ENCODE measurements at regions not wholly inside any gene's neighbourhood (a gene's known extent, or its start where the extent isn't known, plus 50 kb on each side); places are given as distances from the start of the nearest gene placed in this dataset.

GRCh38 chr1:25034736-25035522 is 104.9 kb upstream of the RUNX3 start:
- no peak for DNase-seq

- DNase-seq, result no peak
Measured at GRCh38 chr1:25033828-25034705, 104.0 kb upstream of the RUNX3 start.

DNA sequence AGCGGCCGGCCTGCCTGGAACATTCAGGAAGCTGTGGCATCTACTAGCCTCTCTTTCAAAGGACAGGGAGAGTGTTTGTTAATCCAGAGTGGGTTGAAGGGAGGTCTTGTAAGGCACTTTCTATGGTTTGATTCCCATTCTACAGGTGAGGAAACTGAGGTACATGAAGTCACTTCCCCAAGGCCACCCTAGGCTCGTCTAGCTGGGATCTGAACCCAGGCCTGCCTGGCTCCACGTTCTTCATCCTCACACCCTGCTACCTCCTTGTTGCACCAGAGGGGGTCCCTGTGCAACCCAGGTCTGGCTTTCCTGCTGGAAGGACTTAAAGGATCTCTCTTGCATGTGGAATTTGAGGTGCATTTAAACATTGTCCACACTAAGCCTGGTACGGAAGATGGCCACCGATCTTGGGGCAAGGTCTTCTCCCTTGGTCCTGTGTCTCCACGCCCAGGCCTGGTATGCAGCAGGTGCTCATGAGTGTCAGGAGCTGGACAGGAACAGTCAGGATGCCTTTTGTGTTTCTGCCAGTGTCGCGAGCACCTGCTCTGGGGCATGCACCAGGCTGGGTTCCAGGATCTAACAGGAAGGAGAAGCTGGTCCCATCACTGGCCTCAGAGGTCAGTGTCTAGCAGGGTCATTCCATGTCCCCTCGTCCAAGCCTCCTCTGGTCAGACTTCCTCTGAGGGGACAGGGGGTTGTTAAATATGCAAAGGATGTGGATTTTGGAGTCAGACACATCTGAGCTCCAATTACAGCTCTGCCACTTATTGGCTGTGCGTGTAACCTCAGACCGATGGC is 103.2 kb upstream of the RUNX3 start:
- DNase-seq, result no peak

DNA sequence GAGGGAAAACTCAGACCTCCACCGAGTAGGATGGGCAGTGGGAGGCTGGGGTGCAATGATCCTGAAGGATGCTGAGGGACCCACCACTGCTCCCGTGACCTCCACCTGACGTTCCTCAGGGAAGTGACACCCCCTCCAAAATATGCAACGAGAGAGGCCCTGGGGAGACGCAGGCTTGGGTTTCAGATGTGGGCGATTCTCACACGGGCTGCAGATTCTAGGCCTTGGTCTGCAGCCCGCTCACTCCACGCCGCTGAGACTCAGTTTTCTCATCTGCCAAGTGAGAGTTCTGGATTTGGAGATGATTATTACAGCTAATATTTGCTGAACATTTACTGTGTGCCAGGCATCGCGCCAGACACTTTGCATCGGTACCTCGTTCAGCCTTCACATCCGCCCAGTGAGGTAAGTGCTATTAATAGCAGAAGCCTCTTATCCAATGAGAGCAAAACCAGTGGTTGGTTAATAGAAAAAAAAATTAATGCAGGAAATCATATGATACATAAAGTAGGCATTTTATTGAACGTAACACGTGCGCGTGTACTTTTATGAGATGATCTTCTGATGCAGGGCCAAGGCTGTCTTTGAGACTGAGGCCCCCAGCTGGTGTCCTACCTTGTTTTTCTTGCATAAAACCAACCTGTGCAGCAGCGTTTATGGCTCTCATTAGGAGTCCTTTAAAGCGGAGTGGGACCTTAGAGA is 102.0 kb upstream of the RUNX3 start:
- no peak for DNase-seq

DNA sequence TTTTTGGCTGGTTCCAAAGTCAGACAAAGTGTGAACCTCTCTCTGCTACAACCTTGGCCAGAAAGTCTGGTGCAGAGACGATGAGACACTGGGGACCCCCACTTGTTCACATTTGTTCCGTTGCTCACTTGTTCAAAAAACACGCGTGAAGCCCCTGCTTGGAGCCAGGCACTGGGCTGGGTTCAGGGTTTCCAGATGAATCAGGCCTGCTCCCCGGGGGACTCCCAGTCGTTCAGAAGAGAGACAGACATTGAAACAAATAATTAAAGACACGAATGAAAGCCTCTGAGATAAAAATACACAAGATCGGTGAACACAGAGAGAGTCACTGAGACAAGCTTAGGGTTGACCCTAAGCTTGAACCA is 101.5 kb upstream of the RUNX3 start:
- no peak for DNase-seq

DNA sequence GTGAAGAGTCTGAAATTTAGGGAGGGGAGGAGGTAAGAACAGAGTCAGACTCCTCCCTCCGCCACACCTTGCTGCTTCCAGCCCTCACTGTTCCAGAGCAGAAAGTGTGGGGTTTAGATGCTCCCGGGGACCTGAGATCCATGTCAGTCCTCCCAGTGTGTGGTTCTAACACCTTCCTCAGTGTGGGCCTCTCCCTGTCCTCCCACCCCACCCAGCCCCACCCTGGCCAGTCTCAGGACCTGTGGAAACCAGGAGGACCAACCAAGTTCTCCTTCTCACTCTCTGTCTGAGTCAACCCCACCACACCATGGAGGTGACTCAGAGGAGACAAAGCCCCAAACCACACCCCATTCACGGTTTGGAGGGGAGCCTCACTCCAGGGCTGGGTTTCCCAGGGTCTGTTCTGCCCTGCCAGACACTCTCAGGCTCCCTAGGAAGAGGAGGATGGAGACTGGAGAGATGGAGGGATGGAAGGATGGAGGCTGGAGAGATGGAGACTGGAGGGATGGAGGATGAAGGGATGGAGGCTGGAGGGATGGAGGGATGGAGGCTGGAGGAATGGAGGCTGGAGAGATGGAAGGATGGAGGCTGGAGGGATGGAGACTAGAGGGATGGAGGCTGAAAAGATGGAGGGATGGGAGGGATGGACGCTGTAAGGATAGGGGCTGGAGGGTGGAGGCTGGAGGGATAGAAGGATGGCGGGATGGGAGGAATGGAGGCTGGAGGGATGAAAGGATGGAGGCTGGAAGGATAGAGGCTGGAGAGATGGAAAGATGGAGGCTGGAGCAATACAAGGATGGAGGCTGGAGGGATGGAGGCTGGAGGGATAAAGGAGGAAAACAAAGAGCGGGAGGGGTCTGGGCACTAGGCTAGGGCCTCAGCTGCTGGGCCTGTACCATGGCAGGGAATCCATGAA is 100.9 kb upstream of the RUNX3 start:
- DNase-seq, result no peak

GRCh38 chr1:25030012-25030411 is 99.9 kb upstream of the RUNX3 start:
- DNase-seq, result no peak

DNA sequence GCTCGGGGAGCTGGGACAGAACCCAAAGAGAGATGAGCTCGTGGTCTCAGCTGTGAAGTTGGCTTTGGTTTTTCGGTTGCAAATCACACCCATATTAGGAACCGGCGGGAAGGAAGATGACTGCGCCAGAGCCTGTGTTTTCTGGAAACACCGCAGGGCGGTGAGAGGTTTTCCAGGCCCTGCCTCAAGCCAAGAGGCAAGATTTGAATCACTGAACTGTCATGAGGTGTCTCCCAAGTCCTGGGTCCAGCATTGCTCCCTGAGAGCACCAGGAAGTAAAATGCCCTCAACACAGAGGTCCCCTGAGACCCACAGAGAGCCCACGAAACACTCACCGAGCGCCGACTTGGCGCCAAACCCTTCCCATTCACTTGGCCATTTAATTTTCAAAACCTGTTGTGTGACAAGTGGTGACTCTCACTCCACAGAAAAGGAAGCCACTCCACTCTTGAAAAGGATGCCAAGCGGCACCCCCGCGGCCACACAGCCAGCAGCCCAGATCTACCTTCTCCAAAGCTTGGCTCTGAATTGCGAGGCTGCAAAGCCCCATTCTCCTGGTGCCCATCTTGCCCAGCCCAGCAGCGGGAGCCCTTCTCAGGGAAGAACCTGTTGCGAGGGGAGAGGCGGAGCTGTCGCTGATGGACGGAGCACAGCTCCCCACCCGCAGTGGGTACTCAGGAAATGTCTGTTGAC is 99.0 kb upstream of the RUNX3 start:
- DNase-seq, result no peak

GRCh38 chr1:25028587-25028906 is 98.5 kb upstream of the RUNX3 start:
- DNase-seq, result no peak

GRCh38 chr1:25027822-25028586 is 97.9 kb upstream of the RUNX3 start:
- no peak for DNase-seq

- no peak for DNase-seq
Measured at GRCh38 chr1:25026730-25027450, 96.8 kb upstream of the RUNX3 start.

GRCh38 chr1:25026304-25026703 is 96.2 kb upstream of the RUNX3 start:
- no peak for DNase-seq

DNA sequence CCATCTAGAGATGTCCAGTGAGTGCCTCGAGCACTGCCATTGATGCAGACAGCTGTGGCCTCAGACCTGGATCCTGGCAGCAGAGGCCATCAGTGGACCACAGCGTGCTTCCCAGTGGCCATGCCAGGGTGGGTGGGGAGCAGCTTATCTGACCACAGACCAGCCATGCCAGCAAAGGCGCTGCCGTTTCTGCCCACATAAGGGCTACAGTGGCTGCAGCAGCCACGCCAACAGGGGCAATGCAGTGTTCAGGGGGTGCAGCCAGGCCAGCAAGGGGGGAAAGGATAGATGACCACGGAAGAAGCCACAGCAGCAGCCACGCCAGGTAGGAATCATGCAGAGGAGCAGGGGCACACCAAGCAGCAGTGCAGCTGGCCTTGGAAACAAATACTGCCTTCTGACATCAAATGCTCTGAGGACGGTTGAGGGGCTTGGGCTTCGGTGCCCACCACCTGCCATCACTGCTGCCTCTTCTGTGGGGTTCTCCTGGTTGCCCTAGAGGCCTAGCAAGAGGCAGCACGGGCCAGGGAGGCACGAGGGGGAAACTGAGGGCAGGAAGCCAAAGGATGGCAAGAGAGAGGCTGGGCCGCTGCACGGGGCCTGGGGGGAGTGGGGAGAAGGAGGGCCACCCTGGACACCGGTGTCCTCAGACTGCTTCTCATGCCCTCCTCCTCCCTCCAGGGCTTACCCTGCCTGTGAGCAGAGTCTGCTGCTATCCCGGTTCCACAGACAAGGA is 94.7 kb upstream of the RUNX3 start:
- no peak for DNase-seq

GRCh38 chr1:25023826-25024225 is 93.8 kb upstream of the RUNX3 start:
- no peak for DNase-seq

GRCh38 chr1:25023190-25023578 is 93.1 kb upstream of the RUNX3 start:
- DNase-seq, result no peak

DNA sequence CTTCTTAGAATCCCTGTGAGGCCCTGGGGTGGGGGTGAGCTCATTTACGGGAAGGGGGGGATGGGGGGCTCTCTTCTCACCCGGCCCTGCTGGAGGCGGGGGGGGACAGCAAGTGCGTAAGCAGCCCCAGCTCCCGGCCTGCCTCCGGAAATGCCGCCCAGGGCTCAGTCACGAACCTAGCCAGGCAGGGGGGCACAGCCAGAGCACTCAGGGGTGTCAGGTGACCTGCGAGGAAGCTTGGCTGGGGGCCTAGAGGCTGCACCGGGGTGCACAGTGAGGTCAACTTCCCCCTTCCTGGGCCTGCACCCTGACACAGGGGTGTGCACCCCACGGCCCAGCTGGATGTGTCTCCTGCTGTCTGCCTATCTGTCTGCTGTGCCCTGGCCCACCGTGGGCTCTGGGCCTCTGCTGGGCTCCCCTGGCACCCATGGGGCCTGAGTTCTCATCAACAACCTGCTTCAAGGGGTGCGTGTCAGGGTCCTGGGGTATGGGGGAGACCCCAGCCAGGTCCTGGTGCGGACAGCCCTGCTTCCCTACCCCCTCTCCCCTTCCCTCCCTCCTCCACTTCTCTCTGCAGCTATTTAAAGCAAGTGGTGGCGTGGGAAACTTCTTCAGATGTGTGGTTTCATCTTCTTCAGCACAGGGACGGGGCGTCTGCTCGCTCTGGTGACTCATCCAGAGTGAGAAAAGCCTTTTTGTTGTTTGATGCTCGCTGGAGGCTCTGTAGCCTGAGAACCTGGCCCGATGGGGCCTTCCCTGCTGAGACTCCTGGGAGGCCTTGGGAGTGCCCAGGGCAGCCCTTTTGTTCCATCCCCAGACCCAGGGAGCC is 92.5 kb upstream of the RUNX3 start:
- DNase-seq, result peak; percentile 93

DNA sequence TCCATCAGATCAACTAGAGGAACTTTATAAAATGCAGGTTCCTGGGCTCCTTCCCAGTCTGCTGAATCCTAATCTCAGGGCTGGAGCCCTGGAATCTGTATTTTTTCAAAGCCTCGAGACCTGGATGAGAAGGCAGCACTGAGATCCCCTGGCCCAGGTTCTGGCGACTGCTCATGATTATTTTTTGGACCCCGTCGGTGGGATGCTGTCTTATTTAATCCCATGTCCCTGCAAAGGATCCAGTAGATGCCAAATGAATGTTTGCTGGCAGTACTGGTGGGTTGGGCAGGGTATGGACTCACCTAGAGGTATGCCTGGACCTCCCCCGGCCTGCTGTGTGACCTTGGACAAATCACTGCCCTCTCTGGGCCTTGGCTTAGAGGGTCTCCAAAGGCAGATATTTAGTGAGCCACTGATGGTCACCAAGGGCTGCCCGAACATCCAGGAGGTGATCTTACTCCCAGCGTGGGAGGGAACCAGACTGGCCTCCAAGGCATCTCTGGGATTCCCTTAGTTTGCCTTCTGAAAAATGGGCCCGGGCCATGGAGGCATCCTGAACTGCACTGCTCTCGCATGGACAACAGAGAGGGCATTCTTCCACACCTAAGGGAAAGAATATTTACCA is 91.6 kb upstream of the RUNX3 start:
- DNase-seq, result no peak
